PC-9 (cell line): ENCODE measurements at regions not wholly inside any gene's neighbourhood (a gene's known extent, or its start where the extent isn't known, plus 50 kb on each side); places are given as distances from the start of the nearest gene placed in this dataset.

ENCODE experiments used
- EZH2 ChIP-seq: fragments of 200-600 bp; sonication (generic); IDR thresholded peaks from 2 replicates; pipeline ENCODE4 v1.8.0; 2017; ENCODE audit warnings: antibody characterized with exemption, low read depth
- TF ChIP-seq, protein P1 (sequence below): fragments of 200-600 bp; sonication (generic); conservative IDR thresholded peaks from 2 replicates; pipeline ENCODE4 v1.6.1; 2017; ENCODE audit warnings: mixed run types, antibody characterized with exemption, mild to moderate bottlenecking, moderate library complexity

DNA sequence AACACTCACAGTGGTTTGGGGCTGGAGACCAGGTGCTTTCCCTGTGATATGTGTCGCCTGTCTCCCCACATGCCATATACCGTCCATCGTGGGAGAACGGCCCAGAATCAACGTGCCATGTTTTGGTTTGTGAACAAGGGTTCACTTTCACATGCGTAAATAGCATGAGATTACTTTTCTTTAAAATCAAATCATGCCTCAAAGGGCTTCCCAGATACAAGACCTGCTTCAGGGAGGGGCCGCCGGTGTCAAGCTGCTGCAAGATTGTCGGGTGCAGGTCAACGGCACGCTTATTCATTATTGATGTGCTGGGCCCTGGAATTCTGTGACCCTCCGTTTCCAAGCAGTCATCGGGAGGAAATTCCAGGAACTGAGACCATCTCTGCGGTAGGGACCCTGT is 145.2 kb upstream of the RTL1 start:
- TF ChIP-seq, protein P1, sequence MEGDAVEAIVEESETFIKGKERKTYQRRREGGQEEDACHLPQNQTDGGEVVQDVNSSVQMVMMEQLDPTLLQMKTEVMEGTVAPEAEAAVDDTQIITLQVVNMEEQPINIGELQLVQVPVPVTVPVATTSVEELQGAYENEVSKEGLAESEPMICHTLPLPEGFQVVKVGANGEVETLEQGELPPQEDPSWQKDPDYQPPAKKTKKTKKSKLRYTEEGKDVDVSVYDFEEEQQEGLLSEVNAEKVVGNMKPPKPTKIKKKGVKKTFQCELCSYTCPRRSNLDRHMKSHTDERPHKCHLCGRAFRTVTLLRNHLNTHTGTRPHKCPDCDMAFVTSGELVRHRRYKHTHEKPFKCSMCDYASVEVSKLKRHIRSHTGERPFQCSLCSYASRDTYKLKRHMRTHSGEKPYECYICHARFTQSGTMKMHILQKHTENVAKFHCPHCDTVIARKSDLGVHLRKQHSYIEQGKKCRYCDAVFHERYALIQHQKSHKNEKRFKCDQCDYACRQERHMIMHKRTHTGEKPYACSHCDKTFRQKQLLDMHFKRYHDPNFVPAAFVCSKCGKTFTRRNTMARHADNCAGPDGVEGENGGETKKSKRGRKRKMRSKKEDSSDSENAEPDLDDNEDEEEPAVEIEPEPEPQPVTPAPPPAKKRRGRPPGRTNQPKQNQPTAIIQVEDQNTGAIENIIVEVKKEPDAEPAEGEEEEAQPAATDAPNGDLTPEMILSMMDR = no peak
- TF ChIP-seq EZH2 = no peak
